ENCODE measurements at regions not wholly inside any gene's neighbourhood (a gene's known extent, or its start where the extent isn't known, plus 50 kb on each side); places are given as distances from the start of the nearest gene placed in this dataset.
"Not testable (repeated sequence)": the region's sequence is repeated elsewhere in the genome, so short reads cannot be mapped to it uniquely, and the experiment has no call there.

DNA sequence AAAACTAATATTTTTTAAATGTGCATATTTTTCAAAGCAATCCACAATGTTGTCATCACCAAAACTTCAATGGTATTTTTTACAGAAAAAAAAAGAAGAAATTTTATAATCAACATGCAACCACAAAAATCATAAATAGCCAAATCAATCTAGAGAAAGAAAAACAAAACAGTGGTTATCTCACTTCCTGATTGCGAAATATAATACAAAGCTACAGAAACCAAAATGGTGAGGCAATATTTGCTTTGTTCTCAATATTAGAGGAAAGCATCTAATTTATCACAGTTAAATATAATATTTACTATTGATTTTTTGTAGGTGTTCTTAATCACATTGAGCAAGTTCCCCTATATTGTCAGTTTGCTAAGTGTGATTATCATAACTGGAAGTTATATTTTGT is 720.7 kb upstream of the ADGRB3 start:
- in situ Hi-C loops (cut with HindIII; ENCODE audit: low sequenced_read_pairs) = no loop called here
- no peak overlapping the region for H3K4me3 ChIP-seq (ENCODE audit: low read depth, low read length)
- DNase-seq (ENCODE audit: low read depth, low spot score) = no peak
- TF ChIP-seq, protein P1, sequence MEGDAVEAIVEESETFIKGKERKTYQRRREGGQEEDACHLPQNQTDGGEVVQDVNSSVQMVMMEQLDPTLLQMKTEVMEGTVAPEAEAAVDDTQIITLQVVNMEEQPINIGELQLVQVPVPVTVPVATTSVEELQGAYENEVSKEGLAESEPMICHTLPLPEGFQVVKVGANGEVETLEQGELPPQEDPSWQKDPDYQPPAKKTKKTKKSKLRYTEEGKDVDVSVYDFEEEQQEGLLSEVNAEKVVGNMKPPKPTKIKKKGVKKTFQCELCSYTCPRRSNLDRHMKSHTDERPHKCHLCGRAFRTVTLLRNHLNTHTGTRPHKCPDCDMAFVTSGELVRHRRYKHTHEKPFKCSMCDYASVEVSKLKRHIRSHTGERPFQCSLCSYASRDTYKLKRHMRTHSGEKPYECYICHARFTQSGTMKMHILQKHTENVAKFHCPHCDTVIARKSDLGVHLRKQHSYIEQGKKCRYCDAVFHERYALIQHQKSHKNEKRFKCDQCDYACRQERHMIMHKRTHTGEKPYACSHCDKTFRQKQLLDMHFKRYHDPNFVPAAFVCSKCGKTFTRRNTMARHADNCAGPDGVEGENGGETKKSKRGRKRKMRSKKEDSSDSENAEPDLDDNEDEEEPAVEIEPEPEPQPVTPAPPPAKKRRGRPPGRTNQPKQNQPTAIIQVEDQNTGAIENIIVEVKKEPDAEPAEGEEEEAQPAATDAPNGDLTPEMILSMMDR (IDR thresholded peaks at IDR 0.05; ENCODE audit: low read depth, low read length) = no peak

DNA sequence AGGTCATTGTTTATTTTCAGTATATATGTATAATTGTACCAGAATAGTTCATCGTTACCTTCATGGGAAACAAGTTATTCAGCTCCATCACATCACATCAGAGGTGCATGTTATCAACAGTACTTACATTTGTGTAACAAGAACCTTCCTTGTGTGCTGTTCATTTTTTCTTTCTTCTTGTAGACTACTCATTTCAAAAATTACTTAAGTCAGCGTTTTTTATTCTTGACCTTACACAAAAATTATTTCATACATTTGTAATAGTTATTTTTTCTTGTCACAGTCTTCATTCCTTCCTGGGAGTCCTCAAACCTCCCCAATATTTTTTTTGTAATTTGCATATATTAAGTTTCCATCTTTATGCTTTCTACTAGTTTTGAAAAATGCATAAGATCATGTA is 725.7 kb upstream of the ADGRB3 start:
- TF ChIP-seq, protein P1 (IDR thresholded peaks at IDR 0.05; ENCODE audit: low read depth, low read length) = no peak
- in situ Hi-C loops (cut with HindIII; ENCODE audit: low sequenced_read_pairs) = no loop called here
- DNase-seq (ENCODE audit: low read depth, low spot score) = no peak

DNA sequence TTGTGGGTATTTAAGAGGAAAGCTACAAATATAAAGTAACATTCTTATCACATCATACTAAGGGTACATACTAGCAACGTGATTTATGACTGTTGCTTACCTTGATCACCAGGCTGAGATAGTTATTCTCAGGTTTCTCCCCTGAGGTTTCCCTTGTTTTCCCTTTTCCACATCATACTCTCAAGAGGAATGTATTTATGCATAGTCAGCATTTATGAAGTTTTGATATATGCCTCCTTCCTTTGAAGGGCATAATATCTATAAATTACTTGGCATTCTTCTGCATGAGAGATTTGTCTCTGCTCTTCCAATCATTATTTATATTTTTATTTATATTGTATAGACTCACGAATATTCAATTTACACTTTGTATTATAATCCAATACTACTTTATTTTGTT is 726.7 kb upstream of the ADGRB3 start:
- in situ Hi-C loops (cut with HindIII; ENCODE audit: low sequenced_read_pairs) = no loop called here

More for the DNA sequence above, 725.7 kb upstream of the ADGRB3 start:
- no peak overlapping the region for H3K4me3 ChIP-seq (ENCODE audit: low read depth, low read length)

DNA sequence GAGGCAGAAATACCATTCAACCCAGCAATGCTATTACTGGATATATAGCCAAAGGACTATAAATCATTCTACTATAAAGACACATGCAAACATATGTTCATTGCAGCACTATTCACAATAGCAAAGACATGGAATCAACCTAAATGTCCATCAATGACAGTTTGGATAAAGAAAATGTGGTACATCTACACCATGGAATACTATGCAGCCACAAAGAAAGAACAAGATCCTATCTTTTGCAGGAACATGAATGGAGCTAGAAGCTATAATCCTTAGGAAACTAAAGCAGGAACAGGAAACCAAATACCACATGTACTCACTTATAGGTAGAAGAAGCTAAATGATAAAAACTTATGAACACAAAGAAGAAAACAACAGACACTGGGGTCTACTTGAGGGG is 730.3 kb upstream of the ADGRB3 start:
- DNase-seq (ENCODE audit: low read depth, low spot score); in situ Hi-C loops (cut with HindIII; ENCODE audit: low sequenced_read_pairs): not testable (repeated sequence)

More for the DNA sequence above, 726.7 kb upstream of the ADGRB3 start:
- no peak for DNase-seq (ENCODE audit: low read depth, low spot score)
- H3K4me3 ChIP-seq (ENCODE audit: low read depth, low read length) = no peak overlapping the region
- TF ChIP-seq, protein P1 (IDR thresholded peaks at IDR 0.05; ENCODE audit: low read depth, low read length) = no peak

DNA sequence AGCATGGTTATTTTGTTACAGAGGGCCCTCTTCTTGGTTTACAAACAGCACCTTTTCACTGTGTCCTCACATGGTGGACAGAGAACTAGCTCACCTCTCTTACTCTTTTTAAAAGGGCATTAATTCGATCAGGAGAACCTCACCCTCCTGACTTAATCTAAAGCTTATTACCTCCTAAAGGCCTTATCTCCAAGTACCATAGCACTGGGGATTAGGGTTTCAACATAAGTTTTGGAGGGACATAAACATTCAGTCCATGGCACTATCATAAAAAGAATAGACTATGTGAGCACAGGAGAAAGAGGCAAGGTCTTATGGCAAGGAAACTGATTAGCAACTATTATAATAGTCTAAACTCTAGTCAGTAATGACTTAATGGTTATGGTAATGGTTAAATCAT is 736.2 kb upstream of the ADGRB3 start:
- DNase-seq (ENCODE audit: low read depth, low spot score) = no peak
- in situ Hi-C loops (cut with HindIII; ENCODE audit: low sequenced_read_pairs) = no loop called here
- TF ChIP-seq, protein P1 (IDR thresholded peaks at IDR 0.05; ENCODE audit: low read depth, low read length) = no peak
- no peak overlapping the region for H3K4me3 ChIP-seq (ENCODE audit: low read depth, low read length)

More for the DNA sequence above, 730.3 kb upstream of the ADGRB3 start:
- H3K4me3 ChIP-seq (ENCODE audit: low read depth, low read length) = not testable (repeated sequence)

DNA sequence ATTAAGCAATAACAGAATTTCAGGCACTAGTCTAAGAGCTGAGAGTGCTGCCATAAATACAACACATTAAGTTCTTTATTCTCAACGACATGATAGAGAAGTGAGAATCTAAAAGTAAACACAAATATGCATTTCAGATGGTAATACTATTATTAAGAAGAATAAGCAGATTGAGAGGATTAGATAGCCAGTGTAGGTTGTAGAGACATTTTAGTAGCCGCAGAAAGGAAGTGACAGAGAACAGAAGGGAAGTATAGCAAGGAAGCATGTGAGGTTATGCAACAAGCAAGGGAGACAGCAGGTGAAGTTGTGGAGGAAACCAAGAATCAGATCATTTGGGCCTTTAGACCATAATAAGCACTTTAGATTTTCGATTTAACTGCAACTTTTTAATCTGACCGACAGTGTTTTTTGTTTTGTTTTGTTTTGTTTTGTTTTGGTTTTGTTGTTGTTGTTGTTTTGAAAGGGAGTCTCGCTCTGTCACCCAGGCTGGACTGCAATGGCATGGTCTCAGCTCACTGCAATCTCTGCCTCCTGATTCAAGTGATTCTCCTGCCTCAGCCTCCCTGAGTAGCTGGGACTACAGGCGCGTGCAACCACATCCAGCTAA is 737.0 kb upstream of the ADGRB3 start:
- in situ Hi-C loops (cut with HindIII; ENCODE audit: low sequenced_read_pairs) = no loop called here
- TF ChIP-seq, protein P1 (IDR thresholded peaks at IDR 0.05; ENCODE audit: low read depth, low read length) = no peak
- DNase-seq (ENCODE audit: low read depth, low spot score) = no peak
- no peak overlapping the region for H3K4me3 ChIP-seq (ENCODE audit: low read depth, low read length)

DNA sequence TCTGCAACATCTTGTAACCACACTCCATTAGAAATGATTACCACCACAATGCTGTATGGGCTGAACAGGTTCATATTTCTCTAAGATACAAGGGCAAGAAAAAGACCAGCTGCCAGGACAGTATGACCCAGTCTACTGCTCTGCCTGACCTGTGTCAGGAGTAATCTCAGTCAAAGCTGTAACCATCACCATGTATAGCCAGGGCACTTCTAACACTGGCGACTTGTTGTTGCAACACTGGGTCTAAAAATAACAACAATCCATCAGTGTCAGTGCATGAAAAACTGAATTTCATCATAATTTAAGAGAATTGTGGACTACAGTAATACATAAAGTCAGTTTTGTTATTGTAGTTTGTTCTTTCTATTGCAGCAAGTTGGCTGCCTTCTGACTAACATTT is 738.6 kb upstream of the ADGRB3 start:
- no peak for DNase-seq (ENCODE audit: low read depth, low spot score)
- no peak overlapping the region for H3K4me3 ChIP-seq (ENCODE audit: low read depth, low read length)
- in situ Hi-C loops (cut with HindIII; ENCODE audit: low sequenced_read_pairs) = no loop called here
- TF ChIP-seq, protein P1 (IDR thresholded peaks at IDR 0.05; ENCODE audit: low read depth, low read length) = no peak

Measured in astrocyte of the spinal cord (primary cell).